Inflammatory macrophage treated with lipopolysaccharide for 1 hour (primary cell): ENCODE measurements at regions not wholly inside any gene's neighbourhood (a gene's known extent, or its start where the extent isn't known, plus 50 kb on each side); places are given as distances from the start of the nearest gene placed in this dataset.
"Not testable (repeated sequence)": the region's sequence is repeated elsewhere in the genome, so short reads cannot be mapped to it uniquely, and the experiment has no call there.

ENCODE experiments used
- DNase-seq, 2 donors: peaks; one replicate each; pipeline ENCODE4 v3.0.0-alpha.2; 2020 to 2022

- DNase-seq, result no peak
Measured at GRCh38 chr14:105863296-105864108, 337.1 kb downstream of the TMEM121 start.

GRCh38 chr14:105864116-105864515 is 337.7 kb downstream of the TMEM121 start:
- DNase-seq, result no peak

- DNase-seq, result no peak
Measured at GRCh38 chr14:105864651-105865265, 338.4 kb downstream of the TMEM121 start.

GRCh38 chr14:105865266-105865903 is 339.0 kb downstream of the TMEM121 start:
- DNase-seq, result no peak

GRCh38 chr14:105865904-105866840 is 339.8 kb downstream of the TMEM121 start:
- DNase-seq, result no peak

- no peak for DNase-seq
Measured at GRCh38 chr14:105866841-105867321, 340.5 kb downstream of the TMEM121 start.

- no peak for DNase-seq
Measured at GRCh38 chr14:105867961-105868599, 341.7 kb downstream of the TMEM121 start.

- DNase-seq, result no peak
Measured at GRCh38 chr14:105871590-105871989, 345.2 kb downstream of the TMEM121 start.

GRCh38 chr14:105873870-105874512 is 347.6 kb downstream of the TMEM121 start:
- DNase-seq, result no peak

GRCh38 chr14:105876158-105876557 is 349.8 kb downstream of the TMEM121 start:
- no peak for DNase-seq

- DNase-seq, result no peak
Measured at GRCh38 chr14:105876829-105877228, 350.4 kb downstream of the TMEM121 start.

GRCh38 chr14:105877645-105878044 is 351.3 kb downstream of the TMEM121 start:
- DNase-seq, result no peak

GRCh38 chr14:105878125-105878524 is 351.7 kb downstream of the TMEM121 start:
- no peak for DNase-seq

- DNase-seq, result no peak
Measured at GRCh38 chr14:105878554-105878953, 352.2 kb downstream of the TMEM121 start.

GRCh38 chr14:105879503-105879866 is 353.1 kb downstream of the TMEM121 start:
- DNase-seq, result no peak

- no peak for DNase-seq
Measured at GRCh38 chr14:105879867-105880561, 353.6 kb downstream of the TMEM121 start.

- no peak for DNase-seq
Measured at GRCh38 chr14:105880616-105881015, 354.2 kb downstream of the TMEM121 start.

- DNase-seq, result no peak
Measured at GRCh38 chr14:105881021-105881930, 354.9 kb downstream of the TMEM121 start.

- DNase-seq, result not testable (repeated sequence)
Measured at GRCh38 chr14:105882011-105882410, 355.6 kb downstream of the TMEM121 start.

GRCh38 chr14:105882626-105883025 is 356.2 kb downstream of the TMEM121 start:
- DNase-seq, result no peak
